ENCODE measurements at regions not wholly inside any gene's neighbourhood (a gene's known extent, or its start where the extent isn't known, plus 50 kb on each side); places are given as distances from the start of the nearest gene placed in this dataset.

DNA sequence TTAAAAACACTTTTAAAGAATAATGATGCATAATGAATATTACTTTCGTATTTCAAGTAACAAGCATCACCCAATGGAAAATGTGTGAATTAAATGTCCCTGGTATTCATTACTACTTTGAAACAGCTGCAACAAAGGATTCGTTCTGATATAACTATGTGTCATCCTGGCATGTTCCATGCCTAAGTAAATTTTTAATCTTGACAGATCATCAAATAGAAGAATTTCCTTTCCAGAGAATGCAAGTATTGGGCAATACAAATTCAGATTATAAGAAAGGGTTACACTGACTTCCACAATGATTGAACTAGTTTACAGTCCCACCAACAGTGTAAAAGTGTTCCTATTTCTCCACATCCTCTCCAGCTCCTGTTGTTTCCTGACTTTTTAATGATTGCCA lies 105.3 kb downstream of the SPCS3 start:
- no peaks in the 10 kb centered on the region for H3K27me3 ChIP-seq (replicated peaks; ENCODE audit: insufficient read depth, low read length)
- H3K9me3 ChIP-seq (replicated peaks; ENCODE audit: insufficient read depth, low read length): no peaks in the 10 kb centered on the region
- no peak overlapping the region for H3K9ac ChIP-seq (ENCODE audit: low read length)
- no peak overlapping the region for H2AFZ ChIP-seq (ENCODE audit: low read length)
- H4K20me1 ChIP-seq (ENCODE audit: insufficient read depth, low read length): no peaks in the 10 kb centered on the region
- H3K9me2 ChIP-seq (replicated peaks; ENCODE audit: insufficient read depth, low read length): no peaks in the 10 kb centered on the region
- DNase-seq: no peak
- no peaks in the 10 kb centered on the region for H3F3A ChIP-seq (ENCODE audit: insufficient read depth, low read length)
- no peaks in the 10 kb centered on the region for H3K4me1 ChIP-seq (ENCODE audit: low read length)
- H3K4me3 ChIP-seq (ENCODE audit: low read length): no peak overlapping the region
- TF ChIP-seq EZH2phosphoT487 (IDR thresholded peaks at IDR 0.05; ENCODE audit: low read length) (no peak), EZH2 (optimal IDR thresholded peaks at IDR 0.05; ENCODE audit: low read depth, low read length) (no peak)
- TF ChIP-seq, protein P1, sequence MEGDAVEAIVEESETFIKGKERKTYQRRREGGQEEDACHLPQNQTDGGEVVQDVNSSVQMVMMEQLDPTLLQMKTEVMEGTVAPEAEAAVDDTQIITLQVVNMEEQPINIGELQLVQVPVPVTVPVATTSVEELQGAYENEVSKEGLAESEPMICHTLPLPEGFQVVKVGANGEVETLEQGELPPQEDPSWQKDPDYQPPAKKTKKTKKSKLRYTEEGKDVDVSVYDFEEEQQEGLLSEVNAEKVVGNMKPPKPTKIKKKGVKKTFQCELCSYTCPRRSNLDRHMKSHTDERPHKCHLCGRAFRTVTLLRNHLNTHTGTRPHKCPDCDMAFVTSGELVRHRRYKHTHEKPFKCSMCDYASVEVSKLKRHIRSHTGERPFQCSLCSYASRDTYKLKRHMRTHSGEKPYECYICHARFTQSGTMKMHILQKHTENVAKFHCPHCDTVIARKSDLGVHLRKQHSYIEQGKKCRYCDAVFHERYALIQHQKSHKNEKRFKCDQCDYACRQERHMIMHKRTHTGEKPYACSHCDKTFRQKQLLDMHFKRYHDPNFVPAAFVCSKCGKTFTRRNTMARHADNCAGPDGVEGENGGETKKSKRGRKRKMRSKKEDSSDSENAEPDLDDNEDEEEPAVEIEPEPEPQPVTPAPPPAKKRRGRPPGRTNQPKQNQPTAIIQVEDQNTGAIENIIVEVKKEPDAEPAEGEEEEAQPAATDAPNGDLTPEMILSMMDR (IDR thresholded peaks at IDR 0.05; ENCODE audit: low read length): no peak
- no peak overlapping the region for H3K4me2 ChIP-seq (ENCODE audit: low read depth, low read length)
- no peaks in the 10 kb centered on the region for H3K79me2 ChIP-seq (ENCODE audit: low read length)
- H3K36me3 ChIP-seq (replicated peaks; ENCODE audit: insufficient read depth, low read length): no peaks in the 10 kb centered on the region
- H3K27ac ChIP-seq (ENCODE audit: low read length): no peak overlapping the region

DNA sequence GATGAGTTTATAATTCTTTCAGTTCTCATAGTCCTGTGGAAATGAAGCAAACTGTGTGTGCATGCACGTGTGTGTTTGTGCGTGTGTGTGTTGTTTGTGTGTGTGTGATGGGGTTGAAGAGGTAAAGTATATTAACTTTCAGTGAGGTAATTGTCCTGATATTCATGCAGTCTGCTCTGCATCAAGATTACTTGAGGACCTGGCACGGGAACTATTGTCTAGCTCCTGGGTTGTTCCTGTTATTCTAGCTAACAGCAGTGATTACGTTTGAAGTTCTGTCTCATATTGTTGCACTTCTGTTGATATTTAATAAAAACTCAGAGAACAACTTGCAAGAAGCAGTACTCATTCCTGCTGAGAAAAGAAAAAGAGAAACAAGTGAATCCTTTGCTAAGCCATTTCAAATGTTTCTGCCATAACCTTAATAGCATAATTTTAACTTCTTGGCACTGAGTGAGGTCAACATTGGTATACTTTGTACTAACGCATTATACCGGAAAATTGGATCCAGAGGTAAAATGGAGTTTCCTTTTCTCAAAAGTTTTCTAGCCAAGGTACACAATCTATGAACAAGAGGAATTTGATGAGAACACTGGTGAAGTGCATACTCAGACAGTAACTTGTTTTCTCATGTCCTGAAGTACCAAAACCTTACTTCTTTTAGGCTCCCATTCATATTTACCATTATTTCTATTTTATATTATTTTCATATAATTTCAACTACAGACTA lies 113.2 kb downstream of the SPCS3 start:
- no peak for DNase-seq
- no peaks in the 10 kb centered on the region for H3K9me2 ChIP-seq (replicated peaks; ENCODE audit: insufficient read depth, low read length)
- no peak overlapping the region for H3K27ac ChIP-seq (ENCODE audit: low read length)
- H2AFZ ChIP-seq (ENCODE audit: low read length): no peak overlapping the region
- H3K9me3 ChIP-seq (replicated peaks; ENCODE audit: insufficient read depth, low read length): no peaks in the 10 kb centered on the region
- H3K4me2 ChIP-seq (ENCODE audit: low read depth, low read length): no peak overlapping the region
- no peaks in the 10 kb centered on the region for H3K79me2 ChIP-seq (ENCODE audit: low read length)
- TF ChIP-seq, protein P1 (IDR thresholded peaks at IDR 0.05; ENCODE audit: low read length): no peak
- TF ChIP-seq EZH2 (optimal IDR thresholded peaks at IDR 0.05; ENCODE audit: low read depth, low read length): no peak
- no peak for TF ChIP-seq EZH2phosphoT487 (IDR thresholded peaks at IDR 0.05; ENCODE audit: low read length)
- no peaks in the 10 kb centered on the region for H4K20me1 ChIP-seq (ENCODE audit: insufficient read depth, low read length)
- no peak overlapping the region for H3K9ac ChIP-seq (ENCODE audit: low read length)
- H3K27me3 ChIP-seq (replicated peaks; ENCODE audit: insufficient read depth, low read length): no peaks in the 10 kb centered on the region
- no peaks in the 10 kb centered on the region for H3F3A ChIP-seq (ENCODE audit: insufficient read depth, low read length)
- no peak overlapping the region for H3K4me3 ChIP-seq (ENCODE audit: low read length)
- H3K4me1 ChIP-seq (ENCODE audit: low read length): peaks cover 12% of the 10 kb centered on the region; the same call in 1 of the 2 replicates
- H3K36me3 ChIP-seq (replicated peaks; ENCODE audit: insufficient read depth, low read length): no peaks in the 10 kb centered on the region

DNA sequence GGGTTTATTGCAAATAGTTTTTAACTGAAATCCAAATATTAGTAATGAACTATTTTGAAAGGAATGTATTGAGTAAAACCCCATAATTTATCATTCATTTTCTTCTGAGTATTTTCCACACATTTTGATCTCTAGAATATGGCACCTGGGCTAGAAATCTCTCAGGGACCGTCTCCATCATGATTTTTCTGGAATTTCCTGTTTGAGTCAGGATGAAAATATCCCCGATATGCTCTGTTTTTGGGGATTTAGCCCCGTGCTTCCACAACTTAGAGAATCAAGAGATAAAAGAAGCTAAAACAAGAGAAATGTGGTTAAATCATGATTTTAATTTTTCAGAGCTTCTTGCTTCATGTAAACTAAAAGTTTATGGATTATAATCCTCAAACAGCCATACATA lies 114.2 kb downstream of the SPCS3 start:
- Histone ChIP-seq H3K4me3 (ENCODE audit: low read length) (no peak overlapping the region), H3K79me2 (ENCODE audit: low read length) (no peaks in the 10 kb centered on the region), H3K9me3 (replicated peaks; ENCODE audit: insufficient read depth, low read length) (no peaks in the 10 kb centered on the region), H3K9ac (ENCODE audit: low read length) (no peak overlapping the region), H4K20me1 (ENCODE audit: insufficient read depth, low read length) (no peaks in the 10 kb centered on the region), H3F3A (ENCODE audit: insufficient read depth, low read length) (no peaks in the 10 kb centered on the region), H3K27ac (ENCODE audit: low read length) (no peak overlapping the region), H3K27me3 (replicated peaks; ENCODE audit: insufficient read depth, low read length) (no peaks in the 10 kb centered on the region), H3K9me2 (replicated peaks; ENCODE audit: insufficient read depth, low read length) (no peaks in the 10 kb centered on the region), H3K4me2 (ENCODE audit: low read depth, low read length) (no peak overlapping the region), H3K4me1 (ENCODE audit: low read length) (peaks cover 12% of the 10 kb centered on the region; the same call in 1 of the 2 replicates), H2AFZ (ENCODE audit: low read length) (no peak overlapping the region), H3K36me3 (replicated peaks; ENCODE audit: insufficient read depth, low read length) (no peaks in the 10 kb centered on the region)
- no peak for DNase-seq
- TF ChIP-seq EZH2phosphoT487 (IDR thresholded peaks at IDR 0.05; ENCODE audit: low read length) (no peak), EZH2 (optimal IDR thresholded peaks at IDR 0.05; ENCODE audit: low read depth, low read length) (no peak)

DNA sequence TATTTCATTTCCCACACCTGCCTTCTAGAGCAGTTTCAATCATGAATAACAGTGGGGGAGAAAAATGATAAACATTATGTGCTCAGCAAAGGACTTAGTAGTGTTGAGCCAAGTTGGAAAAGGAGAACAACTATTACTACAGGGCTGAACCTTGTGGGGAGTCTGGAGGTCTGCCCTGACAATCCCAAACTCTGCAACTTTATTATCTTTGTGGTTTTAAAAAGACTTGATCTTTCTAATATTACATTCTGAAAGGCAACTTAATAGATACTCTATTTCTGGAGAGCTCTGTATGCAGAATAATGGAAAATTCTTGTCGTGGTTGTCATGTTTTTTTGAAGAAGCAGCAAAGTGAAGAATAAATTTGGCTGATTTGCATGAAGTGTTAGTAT lies 116.1 kb downstream of the SPCS3 start:
- Histone ChIP-seq H2AFZ (ENCODE audit: low read length) (no peak overlapping the region), H3K4me1 (ENCODE audit: low read length) (peaks cover 12% of the 10 kb centered on the region; the same call in 1 of the 2 replicates), H3K4me2 (ENCODE audit: low read depth, low read length) (no peak overlapping the region), H3K36me3 (replicated peaks; ENCODE audit: insufficient read depth, low read length) (no peaks in the 10 kb centered on the region), H3F3A (ENCODE audit: insufficient read depth, low read length) (no peaks in the 10 kb centered on the region), H3K9ac (ENCODE audit: low read length) (no peak overlapping the region), H3K9me3 (replicated peaks; ENCODE audit: insufficient read depth, low read length) (no peaks in the 10 kb centered on the region), H3K27me3 (replicated peaks; ENCODE audit: insufficient read depth, low read length) (no peaks in the 10 kb centered on the region), H4K20me1 (ENCODE audit: insufficient read depth, low read length) (no peaks in the 10 kb centered on the region), H3K27ac (ENCODE audit: low read length) (no peak overlapping the region), H3K9me2 (replicated peaks; ENCODE audit: insufficient read depth, low read length) (no peaks in the 10 kb centered on the region), H3K79me2 (ENCODE audit: low read length) (no peaks in the 10 kb centered on the region), H3K4me3 (ENCODE audit: low read length) (no peak overlapping the region)
- no peak for TF ChIP-seq EZH2phosphoT487 (IDR thresholded peaks at IDR 0.05; ENCODE audit: low read length)
- TF ChIP-seq, protein P1 (IDR thresholded peaks at IDR 0.05; ENCODE audit: low read length): no peak
- no peak for TF ChIP-seq EZH2 (optimal IDR thresholded peaks at IDR 0.05; ENCODE audit: low read depth, low read length)
- no peak for DNase-seq
